ENCODE measurements at regions not wholly inside any gene's neighbourhood (a gene's known extent, or its start where the extent isn't known, plus 50 kb on each side); places are given as distances from the start of the nearest gene placed in this dataset.
A peak's percentile ranks its signal among the peaks of the same experiment; 100 is the strongest.

GRCh38 chr7:82624337-82624736 is 180.8 kb upstream of the CACNA2D1 start:
- ChIA-PET POLR2A (ENCODE audit: unreplicated experiment) (no interaction called here), CTCF (no interaction called here)
- no peaks in the 10 kb centered on the region for H3F3A ChIP-seq (ENCODE audit: insufficient read depth, low read depth)
- peak overlapping the region; percentile 49; the same call in 1 of the 2 replicates for H2AFZ ChIP-seq
- intact Hi-C loops (cut with micrococcal nuclease; ENCODE audit: unreplicated experiment), result no loop called here
- H3K4me3 ChIP-seq, result no peak overlapping the region
- H3K79me2 ChIP-seq (ENCODE audit: low read depth), result no peaks in the 10 kb centered on the region
- no peaks in the 10 kb centered on the region for H3K27me3 ChIP-seq (ENCODE audit: insufficient read depth, low read depth)
- no peak for TF ChIP-seq EZH2 (IDR thresholded peaks at IDR 0.05; ENCODE audit: low read depth)
- TF ChIP-seq, protein P1, sequence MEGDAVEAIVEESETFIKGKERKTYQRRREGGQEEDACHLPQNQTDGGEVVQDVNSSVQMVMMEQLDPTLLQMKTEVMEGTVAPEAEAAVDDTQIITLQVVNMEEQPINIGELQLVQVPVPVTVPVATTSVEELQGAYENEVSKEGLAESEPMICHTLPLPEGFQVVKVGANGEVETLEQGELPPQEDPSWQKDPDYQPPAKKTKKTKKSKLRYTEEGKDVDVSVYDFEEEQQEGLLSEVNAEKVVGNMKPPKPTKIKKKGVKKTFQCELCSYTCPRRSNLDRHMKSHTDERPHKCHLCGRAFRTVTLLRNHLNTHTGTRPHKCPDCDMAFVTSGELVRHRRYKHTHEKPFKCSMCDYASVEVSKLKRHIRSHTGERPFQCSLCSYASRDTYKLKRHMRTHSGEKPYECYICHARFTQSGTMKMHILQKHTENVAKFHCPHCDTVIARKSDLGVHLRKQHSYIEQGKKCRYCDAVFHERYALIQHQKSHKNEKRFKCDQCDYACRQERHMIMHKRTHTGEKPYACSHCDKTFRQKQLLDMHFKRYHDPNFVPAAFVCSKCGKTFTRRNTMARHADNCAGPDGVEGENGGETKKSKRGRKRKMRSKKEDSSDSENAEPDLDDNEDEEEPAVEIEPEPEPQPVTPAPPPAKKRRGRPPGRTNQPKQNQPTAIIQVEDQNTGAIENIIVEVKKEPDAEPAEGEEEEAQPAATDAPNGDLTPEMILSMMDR (conservative IDR thresholded peaks at IDR 0.05), result no peak
- H3K9me3 ChIP-seq (ENCODE audit: insufficient read depth, low read depth), result no peaks in the 10 kb centered on the region
- H3K4me1 ChIP-seq (replicated peaks; ENCODE audit: insufficient read depth), result no peaks in the 10 kb centered on the region
- H4K20me1 ChIP-seq (ENCODE audit: insufficient read depth), result no peaks in the 10 kb centered on the region
- no peaks in the 10 kb centered on the region for H3K36me3 ChIP-seq (ENCODE audit: low read depth)
- 0 out of 2 replicates have a peak, but pooled peaks cover 1% of the 10 kb centered on the region for H3K9me2 ChIP-seq (ENCODE audit: insufficient read depth)
- no peak overlapping the region for H3K4me2 ChIP-seq
- no TSS peak for BruUV-seq (replicated peaks)
- DNase-seq, result no peak
- H3K27ac ChIP-seq, result no peak overlapping the region

- Histone ChIP-seq H3K27me3 (ENCODE audit: insufficient read depth, low read depth) (no peaks in the 10 kb centered on the region), H3K4me3 (no peak overlapping the region), H3K9me2 (ENCODE audit: insufficient read depth) (no peaks in the 10 kb centered on the region), H3K4me1 (replicated peaks; ENCODE audit: insufficient read depth) (no peaks in the 10 kb centered on the region), H3F3A (ENCODE audit: insufficient read depth, low read depth) (no peaks in the 10 kb centered on the region), H3K79me2 (ENCODE audit: low read depth) (no peaks in the 10 kb centered on the region), H4K20me1 (ENCODE audit: insufficient read depth) (no peaks in the 10 kb centered on the region), H3K4me2 (no peak overlapping the region), H2AFZ (0 out of 2 replicates have a peak overlapping the region, but pooled peaks have one; percentile 49), H3K9me3 (ENCODE audit: insufficient read depth, low read depth) (no peaks in the 10 kb centered on the region), H3K27ac (no peak overlapping the region), H3K36me3 (ENCODE audit: low read depth) (no peaks in the 10 kb centered on the region)
- CTCF ChIA-PET, result no interaction called here
- POLR2A ChIA-PET (ENCODE audit: unreplicated experiment), result no interaction called here
- intact Hi-C loops (cut with micrococcal nuclease; ENCODE audit: unreplicated experiment), result no loop called here
- no peak for DNase-seq
- BruUV-seq (replicated peaks), result no TSS peak
- TF ChIP-seq, protein P1 (conservative IDR thresholded peaks at IDR 0.05), result no peak
- TF ChIP-seq EZH2 (IDR thresholded peaks at IDR 0.05; ENCODE audit: low read depth), result no peak
These were observed 180.2 kb upstream of the CACNA2D1 start for GRCh38 chr7:82623812-82624211.

- no peak overlapping the region for H3K4me3 ChIP-seq
- H3K4me1 ChIP-seq (replicated peaks; ENCODE audit: insufficient read depth), result no peaks in the 10 kb centered on the region
- H3K27me3 ChIP-seq (ENCODE audit: insufficient read depth, low read depth), result no peaks in the 10 kb centered on the region
- no peaks in the 10 kb centered on the region for H3K79me2 ChIP-seq (ENCODE audit: low read depth)
- DNase-seq, result no peak
- intact Hi-C loops (cut with micrococcal nuclease; ENCODE audit: unreplicated experiment), result no loop called here
- H3K36me3 ChIP-seq (ENCODE audit: low read depth), result no peaks in the 10 kb centered on the region
- CTCF ChIA-PET, result no interaction called here
- H4K20me1 ChIP-seq (ENCODE audit: insufficient read depth), result no peaks in the 10 kb centered on the region
- no peak overlapping the region for H3K27ac ChIP-seq
- no peaks in the 10 kb centered on the region for H3K9me2 ChIP-seq (ENCODE audit: insufficient read depth)
- no peak for TF ChIP-seq EZH2 (IDR thresholded peaks at IDR 0.05; ENCODE audit: low read depth)
- TF ChIP-seq, protein P1 (conservative IDR thresholded peaks at IDR 0.05), result no peak
- BruUV-seq (replicated peaks), result no TSS peak
- POLR2A ChIA-PET (ENCODE audit: unreplicated experiment), result no interaction called here
- no peaks in the 10 kb centered on the region for H3K9me3 ChIP-seq (ENCODE audit: insufficient read depth, low read depth)
- no peak overlapping the region for H2AFZ ChIP-seq
- H3F3A ChIP-seq (ENCODE audit: insufficient read depth, low read depth), result no peaks in the 10 kb centered on the region
- H3K4me2 ChIP-seq, result no peak overlapping the region
These were observed 173.6 kb upstream of the CACNA2D1 start for GRCh38 chr7:82617156-82617555.

Measured in PC-9 (cell line).